Testis (tissue), 2 donors: ENCODE measurements at regions not wholly inside any gene's neighbourhood (a gene's known extent, or its start where the extent isn't known, plus 50 kb on each side); places are given as distances from the start of the nearest gene placed in this dataset.

Source experiments
- POLR2A ChIP-seq: fragments of 450-650 bp; IDR thresholded peaks from one replicate; pipeline ENCODE4 v1.6.1; 2017; ENCODE audit warnings: antibody characterized with exemption, mild to moderate bottlenecking, moderate library complexity
- TF ChIP-seq, protein P1 (sequence below), 3 experiments: fragments of 450-650 bp in 2 of 3; fragments of 200-600 bp in 1 of 3; sonication (generic) in 1 of 3; IDR thresholded peaks; one replicate each; pipeline ENCODE4 v1.5.1; 2016 to 2019; ENCODE audit warnings: antibody characterized with exemption in 3 of 3, mild to moderate bottlenecking in 2 of 3, moderate library complexity in 1 of 3

DNA sequence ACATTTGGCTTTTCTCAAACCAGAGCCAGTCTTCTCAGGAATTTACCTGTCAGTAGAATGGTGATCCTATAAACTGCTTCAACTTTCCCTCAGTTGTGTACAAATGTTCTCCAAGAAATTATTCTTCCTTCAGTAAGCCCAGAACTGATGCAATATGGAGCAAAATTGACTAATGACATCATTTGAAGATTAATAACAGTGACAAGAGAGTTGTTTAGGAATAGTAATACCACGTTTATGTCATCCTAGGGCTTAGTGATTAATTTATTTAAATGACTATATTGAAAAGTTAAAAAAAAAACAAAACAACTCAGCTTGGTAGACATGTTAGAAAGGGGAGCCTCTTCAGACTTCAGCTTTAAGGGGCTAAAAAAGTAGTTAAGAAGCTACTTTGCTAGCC, 933.2 kb downstream of the GATA3 start:
- TF ChIP-seq, protein P1, sequence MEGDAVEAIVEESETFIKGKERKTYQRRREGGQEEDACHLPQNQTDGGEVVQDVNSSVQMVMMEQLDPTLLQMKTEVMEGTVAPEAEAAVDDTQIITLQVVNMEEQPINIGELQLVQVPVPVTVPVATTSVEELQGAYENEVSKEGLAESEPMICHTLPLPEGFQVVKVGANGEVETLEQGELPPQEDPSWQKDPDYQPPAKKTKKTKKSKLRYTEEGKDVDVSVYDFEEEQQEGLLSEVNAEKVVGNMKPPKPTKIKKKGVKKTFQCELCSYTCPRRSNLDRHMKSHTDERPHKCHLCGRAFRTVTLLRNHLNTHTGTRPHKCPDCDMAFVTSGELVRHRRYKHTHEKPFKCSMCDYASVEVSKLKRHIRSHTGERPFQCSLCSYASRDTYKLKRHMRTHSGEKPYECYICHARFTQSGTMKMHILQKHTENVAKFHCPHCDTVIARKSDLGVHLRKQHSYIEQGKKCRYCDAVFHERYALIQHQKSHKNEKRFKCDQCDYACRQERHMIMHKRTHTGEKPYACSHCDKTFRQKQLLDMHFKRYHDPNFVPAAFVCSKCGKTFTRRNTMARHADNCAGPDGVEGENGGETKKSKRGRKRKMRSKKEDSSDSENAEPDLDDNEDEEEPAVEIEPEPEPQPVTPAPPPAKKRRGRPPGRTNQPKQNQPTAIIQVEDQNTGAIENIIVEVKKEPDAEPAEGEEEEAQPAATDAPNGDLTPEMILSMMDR (IDR thresholded peaks at IDR 0.05) = no peak
- TF ChIP-seq POLR2A = no peak
